ENCODE measurements at regions not wholly inside any gene's neighbourhood (a gene's known extent, or its start where the extent isn't known, plus 50 kb on each side); places are given as distances from the start of the nearest gene placed in this dataset.

DNA sequence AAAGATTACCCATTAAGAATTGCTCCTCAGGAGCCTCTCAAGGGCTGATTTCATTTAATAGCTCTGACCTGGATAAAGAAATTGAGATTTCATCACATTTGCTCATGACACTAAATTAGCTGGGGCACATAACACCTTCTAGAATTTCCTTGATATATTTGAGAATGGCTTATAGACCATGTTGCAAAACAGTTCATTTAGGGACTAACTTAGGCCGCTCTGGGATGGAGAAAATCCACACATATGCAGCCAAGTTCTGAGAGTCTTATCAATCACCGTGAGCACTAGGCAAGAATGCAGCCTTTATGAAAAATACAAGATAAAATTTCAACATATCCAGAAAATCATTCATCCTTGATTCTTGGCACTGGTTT, 91.0 kb upstream of the MCHR2 start:
- 83% methylated on average over 2 of the region's 2 CpGs for WGBS
- no peaks in the 10 kb centered on the region for H3K4me1 ChIP-seq (replicated peaks)
- H3K4me3 ChIP-seq: no peak overlapping the region
- H3K36me3 ChIP-seq: no peaks in the 10 kb centered on the region
- no peaks in the 10 kb centered on the region for H3K9me3 ChIP-seq
- no peak for DNase-seq (ENCODE audit: low spot score)
- TF ChIP-seq POLR2A (IDR thresholded peaks at IDR 0.05) (no peak), POLR2AphosphoS5 (IDR thresholded peaks at IDR 0.05) (no peak)
- TF ChIP-seq, protein P1, sequence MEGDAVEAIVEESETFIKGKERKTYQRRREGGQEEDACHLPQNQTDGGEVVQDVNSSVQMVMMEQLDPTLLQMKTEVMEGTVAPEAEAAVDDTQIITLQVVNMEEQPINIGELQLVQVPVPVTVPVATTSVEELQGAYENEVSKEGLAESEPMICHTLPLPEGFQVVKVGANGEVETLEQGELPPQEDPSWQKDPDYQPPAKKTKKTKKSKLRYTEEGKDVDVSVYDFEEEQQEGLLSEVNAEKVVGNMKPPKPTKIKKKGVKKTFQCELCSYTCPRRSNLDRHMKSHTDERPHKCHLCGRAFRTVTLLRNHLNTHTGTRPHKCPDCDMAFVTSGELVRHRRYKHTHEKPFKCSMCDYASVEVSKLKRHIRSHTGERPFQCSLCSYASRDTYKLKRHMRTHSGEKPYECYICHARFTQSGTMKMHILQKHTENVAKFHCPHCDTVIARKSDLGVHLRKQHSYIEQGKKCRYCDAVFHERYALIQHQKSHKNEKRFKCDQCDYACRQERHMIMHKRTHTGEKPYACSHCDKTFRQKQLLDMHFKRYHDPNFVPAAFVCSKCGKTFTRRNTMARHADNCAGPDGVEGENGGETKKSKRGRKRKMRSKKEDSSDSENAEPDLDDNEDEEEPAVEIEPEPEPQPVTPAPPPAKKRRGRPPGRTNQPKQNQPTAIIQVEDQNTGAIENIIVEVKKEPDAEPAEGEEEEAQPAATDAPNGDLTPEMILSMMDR (IDR thresholded peaks at IDR 0.05): no peak
- intact Hi-C loops (cut with DNase I): no loop called here
- H3K27ac ChIP-seq: no peak overlapping the region
- no peaks in the 10 kb centered on the region for H3K27me3 ChIP-seq (replicated peaks; ENCODE audit: insufficient read depth)

- no peaks in the 10 kb centered on the region for H3K27me3 ChIP-seq (replicated peaks; ENCODE audit: insufficient read depth)
- no peak overlapping the region for H3K27ac ChIP-seq
- intact Hi-C loops (cut with DNase I): no loop called here
- no peak for DNase-seq (ENCODE audit: low spot score)
- TF ChIP-seq POLR2AphosphoS5 (IDR thresholded peaks at IDR 0.05): no peak
- TF ChIP-seq, protein P1 (IDR thresholded peaks at IDR 0.05): no peak
- no peak for TF ChIP-seq POLR2A (IDR thresholded peaks at IDR 0.05)
- 33% methylated on average over 4 of the region's 4 CpGs for WGBS
- no peaks in the 10 kb centered on the region for H3K36me3 ChIP-seq
- no peak overlapping the region for H3K4me3 ChIP-seq
- no peaks in the 10 kb centered on the region for H3K9me3 ChIP-seq
- H3K4me1 ChIP-seq (replicated peaks): no peaks in the 10 kb centered on the region
These were observed 90.4 kb upstream of the MCHR2 start for GRCh38 chr6:100084316-100084990.

DNA sequence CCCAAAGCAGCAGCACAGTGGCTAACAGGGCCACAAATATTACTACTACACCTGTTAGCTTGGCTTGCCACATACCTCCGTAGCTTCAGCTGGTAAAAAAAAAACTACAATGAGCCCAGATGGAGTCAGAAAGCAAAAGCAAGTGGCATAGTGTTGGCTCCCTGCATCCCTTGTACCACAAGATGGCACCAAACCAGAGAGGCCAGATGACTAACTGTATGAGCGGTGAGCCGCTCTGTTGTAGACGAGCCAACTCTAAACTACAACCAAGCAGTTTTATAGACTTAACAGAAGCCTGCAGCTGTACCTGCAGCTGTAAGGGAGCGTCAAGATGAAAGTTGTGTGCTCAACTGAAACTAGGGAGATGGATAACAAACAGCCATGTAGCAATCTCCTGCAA, 84.5 kb upstream of the MCHR2 start:
- DNase-seq (ENCODE audit: low spot score): no peak
- intact Hi-C loops (cut with DNase I): no loop called here
- Histone ChIP-seq H3K4me1 (replicated peaks) (no peaks in the 10 kb centered on the region), H3K27ac (no peak overlapping the region), H3K4me3 (no peak overlapping the region), H3K9me3 (no peaks in the 10 kb centered on the region), H3K27me3 (replicated peaks; ENCODE audit: insufficient read depth) (no peaks in the 10 kb centered on the region), H3K36me3 (no peaks in the 10 kb centered on the region)
- WGBS: 25% methylated on average over 5 of the region's 5 CpGs
- TF ChIP-seq POLR2AphosphoS5 (IDR thresholded peaks at IDR 0.05) (no peak), POLR2A (IDR thresholded peaks at IDR 0.05) (no peak)
- TF ChIP-seq, protein P1 (IDR thresholded peaks at IDR 0.05): no peak

DNA sequence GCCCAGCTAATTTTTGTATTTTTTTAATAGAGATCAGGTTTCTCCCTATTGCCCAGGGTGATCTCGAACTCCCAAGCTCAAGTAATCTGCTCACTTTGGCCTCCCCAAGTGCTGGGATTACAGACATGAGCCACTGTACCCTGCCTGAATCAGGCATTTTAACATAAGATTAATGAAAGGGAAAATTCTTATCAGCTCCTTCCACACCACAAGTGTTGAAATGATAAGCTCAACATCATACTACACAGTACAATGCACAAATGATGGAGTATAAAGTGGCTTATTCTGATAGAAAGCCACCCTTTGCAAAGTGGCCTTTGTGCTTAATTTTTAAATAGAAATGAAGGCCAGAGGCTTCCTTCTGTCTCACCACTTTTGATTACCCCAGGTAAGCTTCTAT, 71.3 kb upstream of the MCHR2 start:
- Histone ChIP-seq H3K9me3 (no peaks in the 10 kb centered on the region), H3K36me3 (no peaks in the 10 kb centered on the region), H3K4me3 (no peak overlapping the region), H3K4me1 (replicated peaks) (no peaks in the 10 kb centered on the region), H3K27ac (no peak overlapping the region), H3K27me3 (replicated peaks; ENCODE audit: insufficient read depth) (no peaks in the 10 kb centered on the region)
- intact Hi-C loops (cut with DNase I): no loop called here
- WGBS: 85% methylated on average over 1 of the region's 1 CpG
- no peak for DNase-seq (ENCODE audit: low spot score)
- TF ChIP-seq, protein P1 (IDR thresholded peaks at IDR 0.05): no peak
- TF ChIP-seq POLR2A (IDR thresholded peaks at IDR 0.05): no peak
- TF ChIP-seq POLR2AphosphoS5 (IDR thresholded peaks at IDR 0.05): no peak

- no peak overlapping the region for H3K4me3 ChIP-seq
- TF ChIP-seq POLR2A (IDR thresholded peaks at IDR 0.05) (no peak), POLR2AphosphoS5 (IDR thresholded peaks at IDR 0.05) (no peak)
- TF ChIP-seq, protein P1 (IDR thresholded peaks at IDR 0.05): no peak
These were observed 68.6 kb upstream of the MCHR2 start for GRCh38 chr6:100062621-100063020.

More at GRCh38 chr6:100062621-100063020, 68.6 kb upstream of the MCHR2 start:
- Histone ChIP-seq H3K27me3 (replicated peaks; ENCODE audit: insufficient read depth) (no peaks in the 10 kb centered on the region), H3K9me3 (no peaks in the 10 kb centered on the region), H3K36me3 (no peaks in the 10 kb centered on the region), H3K27ac (no peak overlapping the region), H3K4me1 (replicated peaks) (no peaks in the 10 kb centered on the region)
- no peak for DNase-seq (ENCODE audit: low spot score)
- intact Hi-C loops (cut with DNase I): no loop called here
- 84% methylated on average over 4 of the region's 4 CpGs for WGBS

Data from prostate gland (tissue), 2 donors.